Activated CD4-positive, alpha-beta T cell treated with anti-CD3 and anti-CD28 coated beads for 4 hours (primary cell): ENCODE measurements at regions not wholly inside any gene's neighbourhood (a gene's known extent, or its start where the extent isn't known, plus 50 kb on each side); places are given as distances from the start of the nearest gene placed in this dataset.
"Not testable (repeated sequence)": the region's sequence is repeated elsewhere in the genome, so short reads cannot be mapped to it uniquely, and the experiment has no call there.

Source experiments
- DNase-seq, 2 donors: peaks; one replicate each; pipeline ENCODE4 v3.0.0-alpha.2; 2020

- not testable (repeated sequence) for DNase-seq
Measured at GRCh38 chr12:124669271-124669721, 101.9 kb upstream of the NCOR2 start.

GRCh38 chr12:124668602-124669001, 101.2 kb upstream of the NCOR2 start:
- DNase-seq: no peak

GRCh38 chr12:124667506-124668326, 100.3 kb upstream of the NCOR2 start:
- DNase-seq: no peak

GRCh38 chr12:124666722-124667259, 99.4 kb upstream of the NCOR2 start:
- no peak for DNase-seq

- no peak for DNase-seq
Measured at GRCh38 chr12:124665511-124665910, 98.1 kb upstream of the NCOR2 start.

- no peak for DNase-seq
Measured at GRCh38 chr12:124664395-124665111, 97.1 kb upstream of the NCOR2 start.

GRCh38 chr12:124663771-124664366, 96.5 kb upstream of the NCOR2 start:
- no peak for DNase-seq

- no peak for DNase-seq
Measured at GRCh38 chr12:124663206-124663605, 95.8 kb upstream of the NCOR2 start.

- DNase-seq: no peak
Measured at GRCh38 chr12:124661341-124661740, 93.9 kb upstream of the NCOR2 start.

- DNase-seq: no peak
Measured at GRCh38 chr12:124660851-124661250, 93.4 kb upstream of the NCOR2 start.

GRCh38 chr12:124658806-124659402, 91.5 kb upstream of the NCOR2 start:
- DNase-seq: no peak

- DNase-seq: no peak
Measured at GRCh38 chr12:124658302-124658701, 90.9 kb upstream of the NCOR2 start.

GRCh38 chr12:124656947-124657434, 89.6 kb upstream of the NCOR2 start:
- DNase-seq: no peak

GRCh38 chr12:124655698-124656516, 88.5 kb upstream of the NCOR2 start:
- DNase-seq: no peak

- DNase-seq: no peak
Measured at GRCh38 chr12:124655048-124655697, 87.8 kb upstream of the NCOR2 start.

- DNase-seq: no peak
Measured at GRCh38 chr12:124654666-124655047, 87.2 kb upstream of the NCOR2 start.

- no peak for DNase-seq
Measured at GRCh38 chr12:124653169-124653931, 85.9 kb upstream of the NCOR2 start.

GRCh38 chr12:124652661-124653060, 85.2 kb upstream of the NCOR2 start:
- DNase-seq: no peak

GRCh38 chr12:124651516-124652273, 84.3 kb upstream of the NCOR2 start:
- no peak for DNase-seq

GRCh38 chr12:124650912-124651311, 83.5 kb upstream of the NCOR2 start:
- no peak for DNase-seq
